HG03432 (cell line): ENCODE measurements at regions not wholly inside any gene's neighbourhood (a gene's known extent, or its start where the extent isn't known, plus 50 kb on each side); places are given as distances from the start of the nearest gene placed in this dataset.
"Not testable (repeated sequence)": the region's sequence is repeated elsewhere in the genome, so short reads cannot be mapped to it uniquely, and the experiment has no call there.

ENCODE experiments used
- ATAC-seq: cut with Tn5 transposase; IDR thresholded peaks from one replicate; pipeline ENCODE4 v1.9.1; 2021; ENCODE audit warnings: mild to moderate bottlenecking, moderate library complexity; ENCODE audit not compliant: unreplicated experiment

GRCh38 chr5:124154714-124155113, 591.7 kb downstream of the ZNF608 start:
- no peak for ATAC-seq

DNA sequence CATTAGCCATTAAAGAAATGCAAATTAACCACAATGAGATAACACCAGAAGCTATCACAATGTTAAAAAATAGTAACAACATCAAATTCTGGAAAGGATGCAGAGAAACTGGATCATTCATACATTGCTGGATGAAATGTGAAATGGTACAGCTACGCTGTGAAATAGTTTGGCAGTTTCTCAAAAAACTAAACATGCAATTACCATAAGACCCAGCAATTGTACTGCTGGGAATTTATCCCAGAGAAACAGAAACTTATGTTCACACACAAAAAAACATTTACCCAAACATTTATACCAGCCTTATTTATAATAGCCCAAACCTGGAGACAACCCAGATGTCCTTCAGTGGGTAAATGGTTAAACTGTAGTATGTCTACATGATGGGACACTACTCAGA, 592.9 kb downstream of the ZNF608 start:
- ATAC-seq: no peak

GRCh38 chr5:124148574-124148973, 597.9 kb downstream of the ZNF608 start:
- ATAC-seq: no peak

DNA sequence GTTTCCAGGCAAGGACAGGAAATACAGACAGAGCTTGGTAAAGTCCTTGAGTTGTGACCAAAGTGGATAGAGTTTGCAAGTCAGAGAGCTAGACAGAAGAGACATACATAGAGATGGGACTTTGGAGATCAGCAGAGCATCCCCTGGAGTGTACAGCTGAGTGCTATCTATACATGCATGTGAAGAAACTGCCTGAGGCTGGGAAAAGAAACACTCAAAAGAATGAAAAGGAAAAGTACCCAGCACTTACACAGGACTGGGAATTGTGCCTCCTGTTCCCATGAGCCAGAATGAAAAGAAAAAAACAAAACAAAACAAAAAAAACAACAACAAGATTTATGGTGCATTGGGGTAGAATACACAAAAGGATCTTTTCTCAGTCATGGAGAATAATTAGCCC, 606.4 kb downstream of the ZNF608 start:
- no peak for ATAC-seq

- ATAC-seq: no peak
Measured at GRCh38 chr5:124139477-124139876, 607.0 kb downstream of the ZNF608 start.

DNA sequence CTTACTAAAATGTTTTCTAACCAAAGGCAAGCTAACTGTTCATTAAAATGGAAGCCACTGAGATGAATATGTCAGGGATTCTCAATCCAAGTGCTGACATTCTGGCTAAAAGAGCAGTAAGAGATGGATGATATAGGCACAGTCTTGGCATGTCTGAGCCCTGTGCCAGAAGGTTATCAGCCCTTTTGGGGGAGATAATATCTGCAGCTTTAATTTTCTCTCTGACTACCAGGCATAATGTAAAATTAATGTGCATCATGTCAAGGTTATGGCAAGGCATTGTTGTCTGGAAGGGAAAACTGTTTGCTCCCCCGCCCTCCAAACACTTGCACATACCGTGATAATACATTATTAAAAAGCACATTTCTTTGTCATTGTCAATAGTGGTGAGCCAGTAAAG, 609.8 kb downstream of the ZNF608 start:
- ATAC-seq: no peak

DNA sequence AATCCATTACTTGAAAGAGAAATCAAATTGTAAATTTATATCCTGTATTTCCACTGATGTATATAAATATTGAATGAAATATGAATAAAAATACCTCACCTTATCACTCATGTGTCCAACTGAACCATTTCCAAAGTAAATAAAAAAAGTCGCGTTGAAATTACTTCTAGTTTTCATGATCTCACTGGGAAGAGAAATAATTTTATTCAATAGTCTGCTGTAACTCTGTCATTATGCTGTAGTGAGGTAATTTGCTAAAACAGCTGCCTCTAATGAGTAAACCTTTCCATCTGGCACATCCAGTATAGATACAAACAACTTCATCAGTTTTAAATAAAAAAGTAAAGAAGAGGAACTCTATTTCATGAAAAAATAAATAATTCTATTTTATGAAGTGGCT, 611.5 kb downstream of the ZNF608 start:
- no peak for ATAC-seq

GRCh38 chr5:124133406-124133805, 613.0 kb downstream of the ZNF608 start:
- no peak for ATAC-seq

- ATAC-seq: no peak
Measured at GRCh38 chr5:124132843-124133242, 613.6 kb downstream of the ZNF608 start.

GRCh38 chr5:124131466-124131865, 615.0 kb downstream of the ZNF608 start:
- no peak for ATAC-seq

GRCh38 chr5:124130816-124131215, 615.6 kb downstream of the ZNF608 start:
- no peak for ATAC-seq

- ATAC-seq: no peak
Measured at GRCh38 chr5:124128867-124129266, 616.9 kb downstream of the CSNK1G3 start.

- ATAC-seq: peak; percentile 88
Measured at GRCh38 chr5:124126504-124127217, 614.7 kb downstream of the CSNK1G3 start.

GRCh38 chr5:124124711-124125229, 612.8 kb downstream of the CSNK1G3 start:
- no peak for ATAC-seq

- no peak for ATAC-seq
Measured at GRCh38 chr5:124121198-124121597, 609.2 kb downstream of the CSNK1G3 start.

- ATAC-seq: no peak
Measured at GRCh38 chr5:124114911-124115310, 602.9 kb downstream of the CSNK1G3 start.

- ATAC-seq: no peak
Measured at GRCh38 chr5:124111886-124112285, 599.9 kb downstream of the CSNK1G3 start.

- no peak for ATAC-seq
Measured at GRCh38 chr5:124110942-124111341, 599.0 kb downstream of the CSNK1G3 start.

GRCh38 chr5:124105326-124105725, 593.3 kb downstream of the CSNK1G3 start:
- no peak for ATAC-seq

DNA sequence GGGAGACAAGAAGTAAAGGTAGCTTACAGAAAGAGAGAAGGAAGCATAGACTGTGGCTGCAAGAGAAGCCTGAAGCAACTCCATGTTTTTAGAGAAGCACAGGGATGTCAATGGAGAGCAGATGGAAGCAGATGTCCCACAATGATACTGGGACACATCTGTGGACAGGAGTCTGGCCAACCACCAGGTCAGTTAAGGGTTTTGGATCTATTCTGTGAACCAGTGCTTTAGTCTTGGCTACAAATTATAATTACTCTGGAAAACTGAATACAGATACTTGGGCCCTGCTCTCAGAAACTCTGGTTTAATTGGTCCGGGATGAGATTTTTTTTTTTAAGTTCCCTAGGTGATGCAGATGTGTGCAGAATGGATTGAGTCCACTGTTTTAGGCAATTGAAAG, 592.8 kb downstream of the CSNK1G3 start:
- ATAC-seq: no peak

- ATAC-seq: no peak
Measured at GRCh38 chr5:124104344-124104743, 592.4 kb downstream of the CSNK1G3 start.

DNA sequence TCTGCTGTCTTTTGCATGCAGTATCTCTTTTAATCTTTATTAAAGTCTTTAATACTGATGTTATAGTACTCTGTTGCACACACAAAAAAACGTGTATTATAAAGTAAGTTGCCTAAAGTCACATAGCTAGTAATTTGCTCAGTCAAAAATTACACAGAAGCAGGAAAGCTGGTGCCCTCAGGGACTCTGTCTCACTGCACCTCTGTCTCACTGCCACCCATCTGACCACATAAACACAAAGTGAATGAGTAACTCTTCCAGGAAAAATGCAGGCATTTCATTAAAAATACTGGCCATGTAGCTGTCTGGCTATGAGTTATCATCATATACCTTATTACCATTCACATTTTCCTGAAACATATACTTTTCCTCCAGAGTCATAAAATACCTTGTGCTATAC, 591.7 kb downstream of the CSNK1G3 start:
- ATAC-seq: no peak

GRCh38 chr5:124103056-124103455, 591.1 kb downstream of the CSNK1G3 start:
- not testable (repeated sequence) for ATAC-seq
